ACC112 (cell line): ENCODE measurements at regions not wholly inside any gene's neighbourhood (a gene's known extent, or its start where the extent isn't known, plus 50 kb on each side); places are given as distances from the start of the nearest gene placed in this dataset.

Experiments used
- H2AFZ ChIP-seq: fragments of 200-600 bp; sonication (generic); one replicate; pipeline ENCODE4 v1.6.0; 2017; ENCODE audit warnings: antibody characterized with exemption, low read length; ENCODE audit not compliant: unreplicated experiment
- H3K27ac ChIP-seq: fragments of 200-600 bp; sonication (generic); 2 replicates; pipeline ENCODE4 v1.5.1; 2014; ENCODE audit warnings: low read depth, mild to moderate bottlenecking, antibody characterized with exemption, low read length, moderate library complexity
- H3K27me3 ChIP-seq: fragments of 200-600 bp; sonication (generic); 2 replicates; pipeline ENCODE4 v1.6.1; 2014; ENCODE audit warnings: mild to moderate bottlenecking, antibody characterized with exemption, low read length, moderate library complexity, mixed read lengths; ENCODE audit not compliant: insufficient read depth
- H3K36me3 ChIP-seq: fragments of 200-600 bp; sonication (generic); 2 replicates; pipeline ENCODE4 v1.6.1; 2016; ENCODE audit warnings: mild to moderate bottlenecking, antibody characterized with exemption, low read length, moderate library complexity, mixed read lengths; ENCODE audit not compliant: insufficient read depth
- H3K4me1 ChIP-seq: fragments of 200-600 bp; sonication (generic); one replicate; pipeline ENCODE4 v1.6.1; 2016; ENCODE audit warnings: low read length, mixed read lengths; ENCODE audit not compliant: insufficient read depth, unreplicated experiment, control insufficient read depth
- H3K4me3 ChIP-seq: fragments of 200-600 bp; sonication (generic); 2 replicates; pipeline ENCODE4 v1.5.1; 2014; ENCODE audit warnings: mild to moderate bottlenecking, low read depth, low read length
- H3K79me2 ChIP-seq: fragments of 200-600 bp; sonication (generic); one replicate; pipeline ENCODE4 v1.6.0; 2016; ENCODE audit warnings: low read length; ENCODE audit not compliant: control insufficient read depth, unreplicated experiment, insufficient read depth

- Histone ChIP-seq H3K4me3 (no peak overlapping the region), H3K79me2 (no peaks in the 10 kb centered on the region), H3K4me1 (no peaks in the 10 kb centered on the region), H3K27me3 (no peaks in the 10 kb centered on the region), H3K27ac (no peak overlapping the region), H2AFZ (no peak overlapping the region), H3K36me3 (no peaks in the 10 kb centered on the region)
Measured at GRCh38 chr9:90034071-90034470, 429.3 kb downstream of the GADD45G start.

GRCh38 chr9:90035471-90035870 lies 430.7 kb downstream of the GADD45G start:
- no peak overlapping the region for H3K4me3 ChIP-seq
- H3K27ac ChIP-seq, result no peak overlapping the region
- H3K27me3 ChIP-seq, result no peaks in the 10 kb centered on the region
- H3K79me2 ChIP-seq, result no peaks in the 10 kb centered on the region
- H3K4me1 ChIP-seq, result no peaks in the 10 kb centered on the region
- H3K36me3 ChIP-seq, result no peaks in the 10 kb centered on the region
- H2AFZ ChIP-seq, result no peak overlapping the region

DNA sequence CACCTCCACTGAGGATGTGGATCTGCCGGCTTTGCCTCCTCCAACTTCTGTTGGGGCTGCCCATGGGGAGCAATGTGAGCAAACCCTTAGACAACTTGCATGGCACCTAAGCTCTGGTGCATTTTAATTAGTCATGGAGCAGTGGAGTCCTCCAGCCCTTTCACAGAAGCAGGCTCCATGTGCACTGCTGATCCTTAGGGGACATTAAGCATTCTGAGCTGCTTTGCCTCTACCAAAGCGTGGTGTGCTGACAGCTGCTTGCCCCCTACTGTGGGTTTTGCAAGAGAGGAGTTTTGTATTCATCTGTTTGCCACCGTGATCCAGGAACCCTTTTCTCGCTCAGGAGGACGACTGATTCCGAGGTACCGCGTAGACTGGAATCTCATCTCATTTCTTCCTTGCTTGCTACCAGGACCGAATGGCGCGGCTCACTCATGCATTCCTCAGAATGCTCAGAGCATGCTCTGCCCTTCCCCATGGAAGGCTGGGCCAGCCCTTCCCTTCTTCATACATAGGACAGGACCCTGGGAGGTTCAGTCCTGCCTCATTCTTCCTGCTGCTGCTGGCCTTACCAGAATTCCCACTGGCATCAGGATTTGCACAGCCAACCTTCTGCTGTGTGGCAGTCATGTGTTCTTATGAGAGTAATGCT lies 432.5 kb downstream of the GADD45G start:
- Histone ChIP-seq H3K79me2 (no peaks in the 10 kb centered on the region), H3K4me1 (no peaks in the 10 kb centered on the region), H3K27ac (no peak overlapping the region), H3K36me3 (no peaks in the 10 kb centered on the region), H3K27me3 (no peaks in the 10 kb centered on the region), H2AFZ (no peak overlapping the region), H3K4me3 (no peak overlapping the region)

DNA sequence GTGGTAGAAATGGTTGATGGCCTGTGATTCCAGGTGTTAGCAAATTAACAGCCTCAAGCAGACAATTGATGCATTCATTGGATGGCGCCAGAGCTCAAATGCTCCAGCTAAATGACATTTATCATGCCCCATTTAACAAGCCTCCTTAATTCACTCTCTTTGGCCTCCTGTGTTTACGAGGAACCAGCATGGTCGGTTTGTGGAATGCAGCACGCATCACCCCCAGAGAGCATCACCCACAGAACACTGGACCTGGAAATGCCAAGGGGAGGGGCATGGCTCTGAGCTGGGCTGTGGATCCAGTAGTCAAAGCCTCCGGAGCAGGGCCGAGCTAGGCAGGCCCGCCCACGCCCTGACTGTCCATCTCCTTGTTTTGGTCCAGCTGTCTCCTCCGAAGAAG lies 434.0 kb downstream of the GADD45G start:
- Histone ChIP-seq H3K27ac (no peak overlapping the region), H3K27me3 (no peaks in the 10 kb centered on the region), H3K36me3 (no peaks in the 10 kb centered on the region)

GRCh38 chr9:90044263-90044662 lies 439.5 kb downstream of the GADD45G start:
- Histone ChIP-seq H3K79me2 (no peaks in the 10 kb centered on the region), H3K4me1 (no peaks in the 10 kb centered on the region), H3K36me3 (no peaks in the 10 kb centered on the region), H3K27me3 (no peaks in the 10 kb centered on the region), H3K27ac (no peak overlapping the region), H2AFZ (no peak overlapping the region), H3K4me3 (no peak overlapping the region)

More for the DNA sequence above, 434.0 kb downstream of the GADD45G start:
- Histone ChIP-seq H3K4me1 (no peaks in the 10 kb centered on the region), H3K79me2 (no peaks in the 10 kb centered on the region), H3K4me3 (no peak overlapping the region), H2AFZ (no peak overlapping the region)

DNA sequence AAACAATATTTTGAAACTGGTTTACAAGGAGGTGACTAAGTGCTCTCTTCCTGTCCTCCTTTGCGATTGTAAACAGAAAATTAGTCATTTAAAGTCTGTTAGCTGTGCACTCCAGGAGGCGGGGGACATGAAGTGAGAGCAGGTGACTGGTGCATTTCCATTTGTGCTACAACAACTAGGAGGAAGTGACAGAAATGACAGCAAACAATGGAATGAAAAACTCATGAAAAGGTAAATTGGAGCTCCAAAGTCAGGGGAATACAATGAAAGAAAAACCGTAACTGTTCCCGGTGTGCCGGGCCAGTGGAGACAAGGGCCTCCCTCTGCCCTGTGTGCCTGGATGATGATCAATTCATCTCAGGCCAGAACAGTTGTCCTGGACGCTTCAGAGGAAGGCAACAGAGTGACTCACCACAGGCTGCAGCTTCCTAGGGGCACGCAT lies 439.9 kb downstream of the GADD45G start:
- H3K27me3 ChIP-seq, result no peaks in the 10 kb centered on the region
- no peaks in the 10 kb centered on the region for H3K4me1 ChIP-seq
- H3K79me2 ChIP-seq, result no peaks in the 10 kb centered on the region
- no peaks in the 10 kb centered on the region for H3K36me3 ChIP-seq
- H3K4me3 ChIP-seq, result no peak overlapping the region
- H2AFZ ChIP-seq, result no peak overlapping the region
- no peak overlapping the region for H3K27ac ChIP-seq

GRCh38 chr9:90046317-90046861 lies 441.6 kb downstream of the GADD45G start:
- no peak overlapping the region for H3K27ac ChIP-seq
- no peaks in the 10 kb centered on the region for H3K79me2 ChIP-seq
- H3K4me3 ChIP-seq, result no peak overlapping the region
- no peak overlapping the region for H2AFZ ChIP-seq
- no peaks in the 10 kb centered on the region for H3K4me1 ChIP-seq
- no peaks in the 10 kb centered on the region for H3K36me3 ChIP-seq
- H3K27me3 ChIP-seq, result no peaks in the 10 kb centered on the region

- H3K4me1 ChIP-seq, result no peaks in the 10 kb centered on the region
- H3K27me3 ChIP-seq, result no peaks in the 10 kb centered on the region
- no peak overlapping the region for H3K27ac ChIP-seq
- H3K79me2 ChIP-seq, result no peaks in the 10 kb centered on the region
- H3K4me3 ChIP-seq, result no peak overlapping the region
- no peaks in the 10 kb centered on the region for H3K36me3 ChIP-seq
- no peak overlapping the region for H2AFZ ChIP-seq
Measured at GRCh38 chr9:90047828-90048227, 443.0 kb downstream of the GADD45G start.

- Histone ChIP-seq H3K4me3 (no peak overlapping the region), H3K79me2 (no peaks in the 10 kb centered on the region), H2AFZ (no peak overlapping the region), H3K27me3 (no peaks in the 10 kb centered on the region), H3K4me1 (no peaks in the 10 kb centered on the region), H3K27ac (no peak overlapping the region), H3K36me3 (no peaks in the 10 kb centered on the region)
Measured at GRCh38 chr9:90052366-90052765, 447.6 kb downstream of the GADD45G start.

DNA sequence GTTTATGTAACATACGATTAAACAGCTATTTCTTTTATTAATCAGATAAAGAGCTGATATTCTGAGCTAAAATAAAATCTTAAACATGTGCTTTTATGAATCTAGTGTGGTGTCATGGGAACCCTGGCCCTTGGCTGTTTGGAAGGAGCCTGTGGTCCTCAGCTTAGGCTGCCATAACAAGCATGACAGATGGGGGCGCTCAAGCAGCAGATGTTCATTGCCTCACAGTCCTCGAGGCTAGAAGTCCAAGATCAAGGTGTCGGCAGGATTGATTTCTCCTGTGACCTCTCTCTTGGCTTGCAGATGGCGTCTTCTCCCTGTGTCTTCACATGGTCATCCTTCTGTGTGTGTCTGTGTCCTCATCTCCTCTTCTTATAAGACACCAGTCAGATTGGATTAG lies 448.2 kb downstream of the GADD45G start:
- Histone ChIP-seq H3K27me3 (no peaks in the 10 kb centered on the region), H3K79me2 (no peaks in the 10 kb centered on the region), H3K4me3 (no peak overlapping the region), H3K4me1 (no peaks in the 10 kb centered on the region), H2AFZ (no peak overlapping the region), H3K27ac (no peak overlapping the region), H3K36me3 (no peaks in the 10 kb centered on the region)

DNA sequence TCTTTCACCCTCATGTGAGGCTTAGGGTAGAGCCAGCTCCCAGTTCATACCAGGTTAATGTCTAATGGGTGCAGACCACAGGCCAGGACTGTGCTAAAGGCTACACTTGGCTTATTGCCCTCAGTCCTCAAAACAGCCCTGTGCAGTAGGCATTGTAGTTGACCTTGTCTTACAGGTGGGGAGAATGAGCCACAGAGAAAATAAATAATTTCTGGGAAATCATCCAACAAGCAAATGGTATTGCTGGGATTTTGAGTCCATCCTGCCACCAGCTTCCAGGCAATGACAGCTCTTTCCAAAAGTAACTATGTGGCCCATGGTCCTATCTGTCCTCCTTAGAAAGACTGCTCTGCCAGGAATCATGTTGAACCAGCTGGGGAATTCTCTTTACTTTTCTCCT lies 450.0 kb downstream of the GADD45G start:
- Histone ChIP-seq H3K27ac (no peak overlapping the region), H3K4me1 (no peaks in the 10 kb centered on the region), H3K79me2 (no peaks in the 10 kb centered on the region), H3K27me3 (no peaks in the 10 kb centered on the region), H3K36me3 (no peaks in the 10 kb centered on the region), H3K4me3 (no peak overlapping the region), H2AFZ (no peak overlapping the region)
